ENCODE measurements at regions not wholly inside any gene's neighbourhood (a gene's known extent, or its start where the extent isn't known, plus 50 kb on each side); places are given as distances from the start of the nearest gene placed in this dataset.

DNA sequence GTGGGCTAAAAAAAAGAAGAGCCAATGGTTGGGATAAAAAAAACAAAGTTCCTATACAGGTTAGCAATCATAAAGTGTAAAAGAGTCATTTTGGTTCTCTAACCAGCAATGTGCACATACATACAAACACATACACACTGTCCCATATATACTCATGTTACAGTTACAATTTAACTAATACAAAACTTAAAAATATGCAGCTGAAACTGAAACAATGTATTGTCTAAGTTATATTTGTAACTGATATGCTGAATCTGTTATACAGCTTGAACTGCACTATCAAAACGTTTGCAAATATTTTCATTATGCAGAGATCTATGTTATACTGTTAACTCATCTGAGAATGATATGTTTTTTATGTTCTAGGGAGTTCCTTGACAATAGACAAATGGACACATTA lies 173.7 kb downstream of the KLF12 start:
- DNase-seq: no peak

- DNase-seq: no peak
These were observed 175.4 kb downstream of the KLF12 start for GRCh38 chr13:73958657-73959397.

- DNase-seq: no peak
These were observed 176.3 kb downstream of the KLF12 start for GRCh38 chr13:73957889-73958288.

DNA sequence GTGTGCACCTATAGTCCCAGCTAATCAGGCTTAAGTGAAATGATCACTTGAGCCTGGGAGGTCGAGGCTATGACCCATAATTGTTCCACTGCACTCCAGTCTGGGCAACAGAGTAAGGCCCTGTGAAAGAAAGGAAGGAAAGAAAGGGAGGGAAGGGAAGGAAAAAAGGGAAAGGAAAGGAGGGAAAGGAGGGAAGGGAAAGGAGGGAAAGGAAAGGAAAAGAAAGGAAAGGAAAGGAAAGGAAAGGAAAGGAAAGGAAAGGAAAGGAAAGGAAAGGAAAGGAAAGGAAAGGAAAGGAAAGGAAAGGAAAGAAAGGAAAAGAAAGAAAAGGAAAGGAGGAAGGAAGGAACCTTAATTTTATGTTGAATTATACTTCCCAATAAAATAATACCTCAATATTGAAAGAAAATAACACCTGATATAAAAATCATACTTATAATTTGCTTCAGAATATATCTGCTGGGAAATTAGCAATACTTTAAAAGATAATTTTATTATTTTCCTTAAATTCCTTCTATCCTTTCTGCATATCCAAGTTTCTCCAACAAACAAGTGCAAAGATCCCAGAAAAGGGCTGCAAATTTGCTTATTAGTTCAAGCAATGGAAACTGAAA lies 177.3 kb downstream of the KLF12 start:
- no peak for DNase-seq

- no peak for DNase-seq
These were observed 178.2 kb downstream of the KLF12 start for GRCh38 chr13:73955977-73956500.

DNA sequence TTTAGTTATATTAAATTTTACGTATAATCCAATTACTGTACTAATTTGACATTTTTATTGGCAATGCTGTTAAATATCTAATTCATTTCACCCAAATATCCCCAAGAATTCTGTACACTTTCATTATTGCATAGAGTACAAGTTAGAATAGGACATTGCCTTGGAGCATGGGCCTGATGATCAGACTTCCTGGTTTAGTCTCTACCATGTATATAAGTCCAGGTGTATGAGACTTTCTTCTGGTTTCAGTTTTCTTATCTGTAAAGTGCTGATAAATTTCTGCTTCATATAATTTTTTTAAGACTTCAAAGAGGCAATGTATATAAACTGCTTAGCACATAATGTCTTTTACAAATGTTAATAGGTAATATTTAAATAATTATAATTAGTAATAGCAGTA lies 179.4 kb downstream of the KLF12 start:
- DNase-seq: no peak

- no peak for DNase-seq
These were observed 181.6 kb downstream of the KLF12 start for GRCh38 chr13:73952648-73953047.

DNA sequence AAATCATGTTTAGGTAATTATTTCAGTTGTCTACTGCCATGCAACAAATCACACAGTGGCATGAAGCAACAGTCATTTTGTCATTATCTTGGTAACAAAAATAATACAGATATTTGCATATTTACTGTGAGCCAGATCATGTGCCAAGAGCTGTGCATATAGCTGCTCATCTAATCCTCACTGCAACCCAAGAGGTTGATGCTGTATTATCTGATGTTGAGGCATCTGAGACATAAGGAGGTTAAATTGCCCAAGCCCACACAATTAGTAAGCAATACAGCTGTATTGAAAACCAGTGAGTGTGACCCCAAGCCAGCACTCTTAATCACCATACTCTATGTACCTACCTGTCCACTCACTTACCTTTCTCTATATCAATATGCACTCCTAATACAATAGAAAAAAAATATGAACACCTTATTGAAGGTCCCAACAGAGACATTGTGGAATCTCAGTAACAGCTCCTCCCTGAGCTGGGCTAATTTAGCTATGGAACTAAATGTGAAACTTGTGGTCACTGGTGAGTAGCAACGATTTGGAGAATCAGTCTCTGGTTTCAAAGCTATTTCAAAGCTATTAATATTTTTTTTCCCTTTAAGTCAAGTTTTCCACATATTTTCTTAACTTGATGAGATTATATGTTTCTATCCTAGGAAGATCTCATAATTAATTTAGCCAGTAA lies 185.2 kb downstream of the KLF12 start:
- no peak for DNase-seq

DNA sequence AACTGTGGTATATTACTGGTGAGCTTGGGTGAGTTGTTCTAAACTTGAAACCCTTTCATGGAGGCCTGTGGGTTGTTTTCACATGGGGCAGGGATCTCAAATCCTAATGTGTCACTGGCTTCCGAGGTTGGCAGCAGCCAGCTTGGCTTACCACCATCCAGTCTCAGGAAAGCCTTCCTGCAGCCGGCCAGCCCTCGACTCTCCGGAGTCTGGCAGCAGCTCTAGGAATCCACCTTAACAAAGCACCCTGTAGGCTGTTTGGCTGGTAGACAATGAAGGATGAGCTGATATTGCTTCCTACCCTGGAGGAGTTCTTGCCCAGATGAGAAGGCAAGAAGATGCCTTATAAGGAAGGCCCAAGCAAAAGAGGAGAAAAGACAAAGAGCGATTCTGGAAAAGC lies 188.3 kb downstream of the KLF12 start:
- DNase-seq: no peak

GRCh38 chr13:73945382-73945781 lies 188.8 kb downstream of the KLF12 start:
- no peak for DNase-seq

- DNase-seq: no peak
These were observed 190.3 kb downstream of the KLF12 start for GRCh38 chr13:73943965-73944233.

GRCh38 chr13:73943137-73943964 lies 190.9 kb downstream of the KLF12 start:
- DNase-seq: peak; percentile 75

DNA sequence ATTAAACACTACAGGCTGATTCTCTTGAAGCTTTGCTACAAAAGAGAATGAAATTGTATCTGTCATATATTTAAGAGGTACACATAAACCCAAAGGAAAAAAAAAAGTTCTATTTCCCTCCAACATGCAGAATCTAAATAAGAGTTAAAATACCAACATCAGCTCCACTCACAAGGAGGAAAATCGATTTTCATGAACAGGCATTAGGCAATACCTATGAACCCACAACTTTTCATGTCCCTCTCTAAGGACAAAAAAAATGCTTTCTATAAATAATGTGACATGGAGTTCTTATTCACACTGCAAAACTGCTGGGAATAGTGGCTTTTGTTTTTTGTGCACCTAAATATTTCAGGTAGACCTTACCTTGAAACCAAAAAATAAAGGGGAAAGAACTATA lies 192.5 kb downstream of the KLF12 start:
- no peak for DNase-seq

DNA sequence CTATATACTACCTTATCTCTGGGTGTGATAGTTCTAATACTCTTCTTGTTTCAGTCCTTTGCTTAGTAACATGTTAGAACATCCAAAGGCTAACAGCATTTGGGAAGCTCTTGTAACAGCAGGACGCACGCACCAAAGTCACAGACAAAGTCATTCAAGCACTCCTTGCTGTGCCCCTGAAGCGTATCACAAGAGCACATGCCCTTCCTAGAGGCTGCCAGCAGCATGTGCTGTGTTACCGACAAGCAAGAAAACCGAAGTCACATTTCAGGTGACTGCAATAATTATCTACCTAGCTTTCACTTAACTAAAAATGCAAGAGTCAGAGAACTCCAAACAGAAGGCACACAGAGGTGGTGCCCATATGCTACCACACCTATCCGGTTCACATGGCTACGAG lies 194.1 kb downstream of the KLF12 start:
- peak; percentile 84 for DNase-seq

DNA sequence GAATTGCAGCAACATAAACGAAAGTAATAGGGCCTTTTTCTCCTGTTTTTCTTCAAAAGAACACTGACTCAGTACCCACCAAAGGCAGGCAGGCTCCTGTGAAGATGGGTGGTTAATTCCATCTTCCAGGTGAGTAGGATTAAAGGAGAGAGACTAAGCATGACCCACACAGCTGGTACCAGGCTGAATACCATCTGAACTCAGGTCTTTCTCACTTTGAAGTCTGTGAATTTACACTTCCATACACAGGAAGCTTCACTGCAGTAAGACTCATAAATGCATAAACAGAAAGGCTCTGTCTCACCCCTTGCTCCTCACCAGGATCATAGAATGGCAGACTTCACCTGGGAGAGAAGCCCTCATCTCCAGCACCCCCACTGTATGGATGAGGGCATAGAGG lies 194.6 kb downstream of the KLF12 start:
- no peak for DNase-seq

DNA sequence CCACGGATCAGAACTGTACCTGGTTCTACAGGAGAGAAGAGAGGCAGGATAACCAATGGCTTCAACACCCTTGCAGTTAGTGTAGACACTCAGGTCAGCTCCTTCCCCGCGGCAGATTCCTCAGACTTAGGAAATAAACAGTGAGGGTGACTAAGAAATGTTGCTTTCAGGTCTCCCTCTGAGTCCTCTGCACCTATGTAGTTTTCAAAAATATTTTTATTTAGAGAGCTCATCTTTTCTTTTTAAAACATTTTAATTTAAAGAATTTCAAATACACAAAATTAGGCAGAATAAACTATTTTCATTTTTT lies 195.2 kb downstream of the KLF12 start:
- DNase-seq: no peak

- peak; percentile 5 for DNase-seq
These were observed 195.7 kb downstream of the KLF12 start for GRCh38 chr13:73938372-73939070.

DNA sequence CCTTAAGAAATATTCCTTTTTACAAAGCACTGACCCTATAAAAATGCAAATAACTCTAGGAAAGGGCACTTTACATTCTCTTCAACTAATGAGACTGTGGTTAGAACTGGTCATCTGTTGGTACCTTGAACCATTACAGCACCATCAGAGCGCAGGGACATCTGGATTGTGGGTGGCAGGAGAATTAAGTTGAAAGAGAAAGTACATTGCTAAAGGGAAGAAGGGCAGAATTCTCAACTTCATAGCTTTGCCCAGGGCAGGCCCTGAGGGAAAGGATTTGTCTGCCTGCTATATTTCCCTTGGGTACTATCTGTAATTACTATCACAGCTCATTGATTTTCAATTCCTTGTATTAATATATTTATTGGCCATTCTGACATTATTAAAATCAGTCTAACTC lies 196.8 kb downstream of the KLF12 start:
- DNase-seq: no peak

GRCh38 chr13:73935991-73936390 lies 198.2 kb downstream of the KLF12 start:
- DNase-seq: no peak

DNA sequence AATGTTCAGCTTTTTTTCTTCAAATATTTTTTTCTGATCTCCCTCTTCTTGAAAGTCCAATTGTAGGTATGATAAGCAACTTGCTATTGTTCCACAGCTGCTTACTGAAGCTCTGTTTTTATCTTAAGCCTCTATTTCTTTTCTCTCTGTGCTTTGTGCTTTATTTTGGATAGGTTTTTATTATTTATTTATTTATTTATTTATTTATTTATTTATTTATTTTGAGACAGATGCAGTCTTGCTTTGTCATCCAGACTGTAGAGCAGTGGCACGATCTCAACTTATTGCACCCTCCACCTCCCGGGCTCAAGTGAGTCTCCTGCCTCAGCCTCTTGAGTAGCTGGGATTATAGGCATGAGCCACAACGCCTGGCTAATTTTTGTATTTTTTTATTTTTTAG lies 199.4 kb downstream of the KLF12 start:
- no peak for DNase-seq

- no peak for DNase-seq
These were observed 200.0 kb downstream of the KLF12 start for GRCh38 chr13:73934215-73934641.

GRCh38 chr13:73933795-73934194 lies 200.4 kb downstream of the KLF12 start:
- no peak for DNase-seq

GRCh38 chr13:73932091-73932490 lies 202.1 kb downstream of the KLF12 start:
- DNase-seq: no peak

Data from DMS79 (cell line).